GM12891 (cell line): ENCODE measurements at regions not wholly inside any gene's neighbourhood (a gene's known extent, or its start where the extent isn't known, plus 50 kb on each side); places are given as distances from the start of the nearest gene placed in this dataset.

Experiments
- POLR2A ChIP-seq: IDR thresholded peaks from 2 replicates; pipeline ENCODE4 v1.6.1; 2011; ENCODE audit warnings: low read depth, low read length, control low read depth
- SPI1 ChIP-seq: IDR thresholded peaks from 2 replicates; pipeline ENCODE4 v1.6.1; 2011; ENCODE audit warnings: low read depth, low read length, control low read depth
- TAF1 ChIP-seq: IDR thresholded peaks from 2 replicates; pipeline ENCODE4 v1.6.1; 2011; ENCODE audit warnings: low read depth, low read length, control low read depth

- no peak for TF ChIP-seq TAF1
- no peak for TF ChIP-seq POLR2A
- TF ChIP-seq SPI1, result no peak
Observed at GRCh38 chr7:13028825-13029099, 341.3 kb downstream of the ARL4A start.
